Peyer's patch (tissue), 4 donors: ENCODE measurements at regions not wholly inside any gene's neighbourhood (a gene's known extent, or its start where the extent isn't known, plus 50 kb on each side); places are given as distances from the start of the nearest gene placed in this dataset.

Source experiments
- DNase-seq, 3 donors: peaks; one replicate each; pipeline ENCODE4 v3.0.0-alpha.2; 2017 to 2019
- H3K27ac ChIP-seq, 4 donors: fragments of 200-600 bp; sonication (generic); one replicate each; pipeline ENCODE4 v1.5.1; 2016 to 2019
- H3K27me3 ChIP-seq, 2 donors: fragments of 200-600 bp; sonication (generic); one replicate each; pipeline ENCODE4 v1.5.1; 2019
- H3K36me3 ChIP-seq, 3 donors: fragments of 200-600 bp; sonication (generic); one replicate each; pipeline ENCODE4 v1.5.1; 2016 to 2019
- H3K4me1 ChIP-seq, 4 donors: fragments of 200-600 bp; sonication (generic); one replicate each; pipeline ENCODE4 v1.5.1; 2016 to 2019
- H3K4me3 ChIP-seq, 4 donors: fragments of 200-600 bp; sonication (generic); 1 replicate in 3 of 4; 2 replicates in 1 of 4; pipeline ENCODE4 v1.5.1; 2016 to 2019; ENCODE audit warnings: mild to moderate bottlenecking in 1 of 4
- H3K9me3 ChIP-seq, 4 donors: fragments of 200-600 bp; sonication (generic); one replicate each; pipeline ENCODE4 v1.5.1; 2016 to 2019; ENCODE audit warnings: mild to moderate bottlenecking in 1 of 4
- POLR2A ChIP-seq, 2 donors: fragments of 450-650 bp; IDR thresholded peaks; one replicate each; pipeline ENCODE4 v1.5.1; 2017; ENCODE audit warnings: antibody characterized with exemption in 2 of 2, mild to moderate bottlenecking in 2 of 2, moderate library complexity in 2 of 2
- TF ChIP-seq, protein P1 (sequence below), 6 experiments: fragments of 450-650 bp in 4 of 6; fragments of 200-600 bp in 2 of 6; sonication (generic) in 1 of 6; IDR thresholded peaks; one replicate each; pipeline ENCODE4 v1.5.1; 2017 to 2019; ENCODE audit warnings: antibody characterized with exemption in 6 of 6, mild to moderate bottlenecking in 3 of 6, moderate library complexity in 1 of 6

DNA sequence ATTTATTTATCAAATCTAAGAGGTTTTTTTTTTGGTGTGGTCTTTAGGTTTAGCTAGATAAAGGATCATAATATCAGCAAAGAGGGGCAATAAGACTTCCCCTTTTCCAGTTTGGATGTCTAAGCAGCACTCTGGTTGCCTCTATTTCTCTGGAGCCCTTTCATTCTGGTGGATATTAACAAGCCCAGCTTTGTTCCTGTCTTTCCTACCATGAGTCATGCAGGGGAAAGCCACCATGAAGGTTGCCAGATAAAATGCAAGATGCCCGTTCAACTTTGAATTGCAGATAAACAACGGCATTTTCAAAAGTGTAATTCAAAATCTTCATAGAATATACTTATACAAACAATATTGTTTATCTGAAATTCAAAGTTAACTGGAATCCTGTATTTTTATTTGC lies 143.6 kb downstream of the ADAMTS15 start:
- no peaks in the 10 kb centered on the region for H3K27me3 ChIP-seq
- H3K4me1 ChIP-seq, result no peaks in the 10 kb centered on the region
- DNase-seq, result no peak
- TF ChIP-seq, protein P1, sequence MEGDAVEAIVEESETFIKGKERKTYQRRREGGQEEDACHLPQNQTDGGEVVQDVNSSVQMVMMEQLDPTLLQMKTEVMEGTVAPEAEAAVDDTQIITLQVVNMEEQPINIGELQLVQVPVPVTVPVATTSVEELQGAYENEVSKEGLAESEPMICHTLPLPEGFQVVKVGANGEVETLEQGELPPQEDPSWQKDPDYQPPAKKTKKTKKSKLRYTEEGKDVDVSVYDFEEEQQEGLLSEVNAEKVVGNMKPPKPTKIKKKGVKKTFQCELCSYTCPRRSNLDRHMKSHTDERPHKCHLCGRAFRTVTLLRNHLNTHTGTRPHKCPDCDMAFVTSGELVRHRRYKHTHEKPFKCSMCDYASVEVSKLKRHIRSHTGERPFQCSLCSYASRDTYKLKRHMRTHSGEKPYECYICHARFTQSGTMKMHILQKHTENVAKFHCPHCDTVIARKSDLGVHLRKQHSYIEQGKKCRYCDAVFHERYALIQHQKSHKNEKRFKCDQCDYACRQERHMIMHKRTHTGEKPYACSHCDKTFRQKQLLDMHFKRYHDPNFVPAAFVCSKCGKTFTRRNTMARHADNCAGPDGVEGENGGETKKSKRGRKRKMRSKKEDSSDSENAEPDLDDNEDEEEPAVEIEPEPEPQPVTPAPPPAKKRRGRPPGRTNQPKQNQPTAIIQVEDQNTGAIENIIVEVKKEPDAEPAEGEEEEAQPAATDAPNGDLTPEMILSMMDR (IDR thresholded peaks at IDR 0.05), result no peak
- no peak for TF ChIP-seq POLR2A (IDR thresholded peaks at IDR 0.05)
- no peak overlapping the region for H3K27ac ChIP-seq
- no peak overlapping the region for H3K4me3 ChIP-seq
- H3K36me3 ChIP-seq, result no peaks in the 10 kb centered on the region
- no peaks in the 10 kb centered on the region for H3K9me3 ChIP-seq

DNA sequence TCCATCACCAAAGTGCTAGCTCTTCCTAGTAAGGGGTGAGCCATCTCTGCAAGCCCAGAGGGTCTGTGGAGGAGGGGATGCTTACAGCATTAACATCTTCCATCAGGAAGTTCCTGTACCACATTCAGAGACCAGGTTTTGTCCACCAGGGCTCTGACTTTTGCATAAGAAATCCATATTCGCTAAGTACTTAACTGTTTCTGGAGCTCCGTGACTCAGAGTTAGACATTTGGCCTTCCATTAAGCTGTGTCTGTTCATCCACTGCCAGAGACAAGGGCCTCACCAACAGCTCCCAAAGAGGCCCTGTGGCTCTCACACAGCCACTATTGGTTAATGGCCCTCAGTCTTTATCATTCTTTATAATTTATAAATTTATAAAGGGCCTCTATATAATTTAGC lies 144.6 kb downstream of the ADAMTS15 start:
- Histone ChIP-seq H3K9me3 (no peaks in the 10 kb centered on the region), H3K27me3 (no peaks in the 10 kb centered on the region), H3K27ac (no peak overlapping the region), H3K4me1 (no peaks in the 10 kb centered on the region), H3K36me3 (no peaks in the 10 kb centered on the region), H3K4me3 (no peak overlapping the region)
- no peak for DNase-seq
- no peak for TF ChIP-seq POLR2A (IDR thresholded peaks at IDR 0.05)

DNA sequence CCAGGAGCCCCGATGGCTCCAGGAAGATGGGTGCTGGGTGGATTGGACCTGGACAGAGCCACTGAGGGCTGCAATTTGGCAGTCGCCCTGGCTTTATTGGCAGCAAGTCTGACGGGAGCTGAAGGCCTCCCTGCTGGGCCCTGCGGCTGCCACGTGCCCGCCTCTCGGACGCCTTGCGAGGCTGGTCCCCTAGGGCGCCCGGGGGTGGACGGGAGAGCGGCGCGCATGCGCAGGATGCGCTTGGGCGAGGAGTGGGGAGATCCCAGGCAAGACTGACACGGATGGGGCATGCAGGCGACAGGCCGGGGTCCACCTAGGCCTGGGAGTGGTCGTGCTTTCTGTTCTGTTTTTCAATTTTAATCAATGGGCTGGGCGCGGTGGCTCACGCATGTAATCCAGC lies 150.0 kb downstream of the ADAMTS15 start:
- H3K9me3 ChIP-seq, result no peaks in the 10 kb centered on the region
- no peak overlapping the region for H3K27ac ChIP-seq
- DNase-seq, result no peak
- no peaks in the 10 kb centered on the region for H3K36me3 ChIP-seq
- TF ChIP-seq, protein P1 (IDR thresholded peaks at IDR 0.05), result no peak
- TF ChIP-seq POLR2A (IDR thresholded peaks at IDR 0.05), result no peak
- peaks cover 0 to 9% (median 0%) of the 10 kb centered on the region in 4 donors for H3K4me1 ChIP-seq
- H3K27me3 ChIP-seq, result no peaks in the 10 kb centered on the region
- H3K4me3 ChIP-seq, result no peak overlapping the region

DNA sequence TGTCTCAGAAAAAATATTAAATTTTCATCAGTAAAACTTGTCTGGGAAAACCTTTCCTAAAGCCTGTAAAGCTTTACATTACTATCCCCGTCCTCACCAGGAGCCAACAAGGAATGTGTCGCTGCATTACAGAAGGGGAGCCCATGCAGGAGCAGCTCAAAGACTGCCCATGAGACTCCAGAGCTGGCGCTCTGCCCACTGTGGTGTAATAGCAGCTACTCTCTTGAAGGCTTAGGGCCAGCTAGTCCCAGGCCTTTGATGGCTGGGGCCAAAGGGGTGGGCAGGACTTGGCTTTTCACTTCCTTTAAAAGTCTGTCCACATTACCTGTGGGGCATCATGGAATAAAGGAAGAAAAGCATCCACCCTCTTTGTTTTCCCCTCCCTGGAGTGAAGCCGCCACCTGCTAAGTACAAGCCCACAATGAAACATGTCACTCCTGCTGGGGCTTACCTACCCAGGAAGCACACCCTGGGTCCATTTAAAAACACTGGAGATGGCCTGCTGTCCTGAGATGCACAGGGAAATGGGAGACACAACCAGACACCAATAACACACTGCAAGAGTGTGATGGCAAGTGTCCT lies 150.7 kb downstream of the ADAMTS15 start:
- no peaks in the 10 kb centered on the region for H3K27me3 ChIP-seq
- no peak overlapping the region for H3K27ac ChIP-seq
- H3K36me3 ChIP-seq, result no peaks in the 10 kb centered on the region
- no peak overlapping the region for H3K4me3 ChIP-seq
- peaks cover 0 to 9% (median 0%) of the 10 kb centered on the region in 4 donors for H3K4me1 ChIP-seq
- TF ChIP-seq, protein P1 (IDR thresholded peaks at IDR 0.05), result no peak
- TF ChIP-seq POLR2A (IDR thresholded peaks at IDR 0.05), result no peak
- H3K9me3 ChIP-seq, result no peaks in the 10 kb centered on the region
- DNase-seq, result peak in 1 of 3 donors; percentile 71

DNA sequence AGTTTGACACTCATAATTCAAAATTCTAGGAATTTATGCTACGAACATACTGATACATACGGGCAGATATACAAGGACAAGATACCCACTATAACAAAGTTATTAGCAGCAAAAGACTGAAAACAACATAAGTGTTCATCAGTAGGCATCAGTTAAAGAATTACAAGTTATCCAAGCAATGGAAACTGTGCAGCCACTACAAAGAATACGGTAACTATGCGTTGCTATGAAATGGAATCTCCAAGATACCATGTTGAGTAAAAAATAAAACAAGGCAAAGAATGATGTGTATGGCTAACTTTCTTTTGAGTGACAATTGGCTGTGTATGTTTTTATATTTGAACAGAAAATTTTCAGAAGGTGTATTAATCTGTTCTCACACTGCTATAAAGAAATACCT lies 151.7 kb downstream of the ADAMTS15 start:
- Histone ChIP-seq H3K27me3 (no peaks in the 10 kb centered on the region), H3K4me3 (no peak overlapping the region), H3K9me3 (no peaks in the 10 kb centered on the region), H3K36me3 (no peaks in the 10 kb centered on the region), H3K27ac (peak overlapping the region in 1 of 4 donors; percentile 55), H3K4me1 (peaks cover 0 to 9% (median 0%) of the 10 kb centered on the region in 4 donors)
- TF ChIP-seq POLR2A (IDR thresholded peaks at IDR 0.05), result no peak
- TF ChIP-seq, protein P1 (IDR thresholded peaks at IDR 0.05), result no peak
- DNase-seq, result no peak

DNA sequence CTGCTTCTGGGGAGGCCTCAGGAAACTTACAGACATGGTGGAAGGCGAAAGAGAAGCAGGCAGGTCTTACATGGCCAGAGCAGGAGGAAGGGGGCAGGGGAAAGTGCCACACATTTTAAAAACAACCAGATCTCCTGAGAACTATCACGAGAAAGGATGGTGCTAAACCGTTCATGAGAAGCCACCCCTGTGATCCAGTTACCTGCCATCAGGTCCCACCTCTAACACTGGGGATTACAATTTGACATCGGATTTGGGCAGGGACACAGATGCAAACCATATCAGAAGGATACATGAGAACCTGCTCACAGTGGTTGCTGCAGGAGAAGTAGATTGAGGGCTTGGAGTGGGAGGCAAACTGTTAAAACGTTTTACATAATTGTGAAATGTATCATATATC lies 152.2 kb downstream of the ADAMTS15 start:
- Histone ChIP-seq H3K36me3 (no peaks in the 10 kb centered on the region), H3K9me3 (no peaks in the 10 kb centered on the region), H3K4me1 (peaks cover 0 to 9% (median 0%) of the 10 kb centered on the region in 4 donors), H3K27ac (peak overlapping the region in 2 of 4 donors; percentile 34 to 55), H3K27me3 (no peaks in the 10 kb centered on the region), H3K4me3 (no peak overlapping the region)
- DNase-seq, result no peak
- TF ChIP-seq POLR2A (IDR thresholded peaks at IDR 0.05), result no peak
- TF ChIP-seq, protein P1 (IDR thresholded peaks at IDR 0.05), result no peak
